ENCODE measurements at regions not wholly inside any gene's neighbourhood (a gene's known extent, or its start where the extent isn't known, plus 50 kb on each side); places are given as distances from the start of the nearest gene placed in this dataset.

DNA sequence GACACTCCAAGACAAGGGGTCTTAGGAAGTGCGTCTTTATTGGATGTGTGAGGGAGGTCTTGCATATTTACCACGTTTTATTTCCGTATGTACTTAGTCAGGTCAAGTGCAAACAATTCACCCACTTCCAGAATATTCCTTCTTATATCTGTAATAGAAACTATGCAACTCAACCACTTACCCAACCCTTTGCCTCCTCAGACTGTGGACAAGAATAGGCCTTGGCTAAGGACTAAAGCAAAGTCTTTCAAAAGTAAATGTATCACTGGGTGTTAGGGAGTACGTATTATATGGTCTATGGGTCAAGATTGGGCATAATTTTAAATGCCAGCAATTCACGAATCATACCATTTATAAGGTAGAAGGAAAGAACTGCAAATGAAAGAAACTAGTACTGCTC, 484.8 kb downstream of the MBD2 start:
- Histone ChIP-seq H3K36me3 (ENCODE audit: control insufficient read depth in 1 of 2, insufficient read depth in 2 of 2, low read depth in 1 of 2, low read length in 2 of 2) (no peaks in the 10 kb centered on the region), H3K79me1 (replicated peaks; ENCODE audit: low read length, poor library complexity, severe bottlenecking) (no peaks in the 10 kb centered on the region), H3K9me3 (ENCODE audit: control insufficient read depth, low read length) (no peaks in the 10 kb centered on the region), H3K4ac (ENCODE audit: low read depth in 1 of 2, low read length in 2 of 2) (no peak overlapping the region), H2BK120ac (ENCODE audit: low read depth, low read length) (no peak overlapping the region), H4K91ac (ENCODE audit: low read length) (no peak overlapping the region), H3K14ac (ENCODE audit: low read length in 2 of 2) (no peak overlapping the region), H3K23ac (ENCODE audit: low read length in 2 of 2) (no peak overlapping the region), H3K18ac (ENCODE audit: low read depth in 1 of 2, low read length in 2 of 2) (no peak overlapping the region), H3K9ac (ENCODE audit: low read length) (no peak overlapping the region), H2BK15ac (ENCODE audit: low read depth, poor library complexity, severe bottlenecking) (no peak overlapping the region), H4K8ac (ENCODE audit: low read length) (no peak overlapping the region), H2BK12ac (ENCODE audit: low read length in 2 of 2) (no peak overlapping the region), H3K27me3 (ENCODE audit: control insufficient read depth in 1 of 2, insufficient read depth in 1 of 2, low read length in 2 of 2) (no peaks in the 10 kb centered on the region), H3K4me1 (ENCODE audit: control insufficient read depth, insufficient read depth, low read depth, low read length) (no peaks in the 10 kb centered on the region), H3K4me3 (ENCODE audit: insufficient read depth in 1 of 2, low read depth in 1 of 2, low read length in 2 of 2) (no peak overlapping the region), H2AK5ac (ENCODE audit: low read length, severe bottlenecking) (no peak overlapping the region), H2BK5ac (ENCODE audit: low read depth, low read length, poor library complexity, severe bottlenecking) (no peak overlapping the region), H2AFZ (ENCODE audit: low read depth, low read length) (no peak overlapping the region), H3K4me2 (ENCODE audit: low read length, poor library complexity, severe bottlenecking) (no peak overlapping the region), H3K27ac (ENCODE audit: low read length, poor library complexity, severe bottlenecking) (no peak overlapping the region)
- no peak for DNase-seq
- 65% methylated on average over 3 of the region's 5 CpGs for WGBS

- Histone ChIP-seq H4K8ac (ENCODE audit: low read length) (no peak overlapping the region), H3K9me3 (ENCODE audit: control insufficient read depth, low read length) (no peaks in the 10 kb centered on the region), H2BK120ac (ENCODE audit: low read depth, low read length) (no peak overlapping the region), H3K27me3 (ENCODE audit: control insufficient read depth in 1 of 2, insufficient read depth in 1 of 2, low read length in 2 of 2) (no peaks in the 10 kb centered on the region), H4K91ac (ENCODE audit: low read length) (no peak overlapping the region), H3K4me2 (ENCODE audit: low read length, poor library complexity, severe bottlenecking) (no peak overlapping the region), H3K14ac (ENCODE audit: low read length in 2 of 2) (no peak overlapping the region), H3K18ac (ENCODE audit: low read depth in 1 of 2, low read length in 2 of 2) (no peak overlapping the region), H3K27ac (ENCODE audit: low read length, poor library complexity, severe bottlenecking) (no peak overlapping the region), H3K9ac (ENCODE audit: low read length) (no peak overlapping the region), H2AFZ (ENCODE audit: low read depth, low read length) (no peak overlapping the region), H3K79me1 (replicated peaks; ENCODE audit: low read length, poor library complexity, severe bottlenecking) (no peaks in the 10 kb centered on the region), H3K4me1 (ENCODE audit: control insufficient read depth, insufficient read depth, low read depth, low read length) (no peaks in the 10 kb centered on the region), H3K4ac (ENCODE audit: low read depth in 1 of 2, low read length in 2 of 2) (no peak overlapping the region), H2BK12ac (ENCODE audit: low read length in 2 of 2) (no peak overlapping the region), H3K36me3 (ENCODE audit: control insufficient read depth in 1 of 2, insufficient read depth in 2 of 2, low read depth in 1 of 2, low read length in 2 of 2) (no peaks in the 10 kb centered on the region), H2BK15ac (ENCODE audit: low read depth, poor library complexity, severe bottlenecking) (no peak overlapping the region), H3K4me3 (ENCODE audit: insufficient read depth in 1 of 2, low read depth in 1 of 2, low read length in 2 of 2) (no peak overlapping the region), H2BK5ac (ENCODE audit: low read depth, low read length, poor library complexity, severe bottlenecking) (no peak overlapping the region), H3K23ac (ENCODE audit: low read length in 2 of 2) (no peak overlapping the region), H2AK5ac (ENCODE audit: low read length, severe bottlenecking) (no peak overlapping the region)
- no CpG with 5 or more reads among the region's 1 CpG for WGBS
- DNase-seq, result no peak
Observed at GRCh38 chr18:53735526-53735925, 488.9 kb downstream of the MBD2 start.

- Histone ChIP-seq H4K8ac (ENCODE audit: low read length) (no peak overlapping the region), H3K4me2 (ENCODE audit: low read length, poor library complexity, severe bottlenecking) (no peak overlapping the region), H3K23ac (ENCODE audit: low read length in 2 of 2) (no peak overlapping the region), H3K79me1 (replicated peaks; ENCODE audit: low read length, poor library complexity, severe bottlenecking) (no peaks in the 10 kb centered on the region), H2BK15ac (ENCODE audit: low read depth, poor library complexity, severe bottlenecking) (no peak overlapping the region), H4K91ac (ENCODE audit: low read length) (no peak overlapping the region), H3K27ac (ENCODE audit: low read length, poor library complexity, severe bottlenecking) (no peak overlapping the region), H2BK120ac (ENCODE audit: low read depth, low read length) (no peak overlapping the region), H3K9me3 (ENCODE audit: control insufficient read depth, low read length) (peaks cover 2% of the 10 kb centered on the region), H3K36me3 (ENCODE audit: control insufficient read depth in 1 of 2, insufficient read depth in 2 of 2, low read depth in 1 of 2, low read length in 2 of 2) (no peaks in the 10 kb centered on the region), H3K4me1 (ENCODE audit: control insufficient read depth, insufficient read depth, low read depth, low read length) (no peaks in the 10 kb centered on the region), H2BK5ac (ENCODE audit: low read depth, low read length, poor library complexity, severe bottlenecking) (no peak overlapping the region), H3K27me3 (ENCODE audit: control insufficient read depth in 1 of 2, insufficient read depth in 1 of 2, low read length in 2 of 2) (no peaks in the 10 kb centered on the region), H3K9ac (ENCODE audit: low read length) (no peak overlapping the region), H3K4ac (ENCODE audit: low read depth in 1 of 2, low read length in 2 of 2) (no peak overlapping the region), H3K4me3 (ENCODE audit: insufficient read depth in 1 of 2, low read depth in 1 of 2, low read length in 2 of 2) (no peak overlapping the region), H2AK5ac (ENCODE audit: low read length, severe bottlenecking) (no peak overlapping the region), H3K14ac (ENCODE audit: low read length in 2 of 2) (no peak overlapping the region), H3K18ac (ENCODE audit: low read depth in 1 of 2, low read length in 2 of 2) (no peak overlapping the region), H2AFZ (ENCODE audit: low read depth, low read length) (no peak overlapping the region), H2BK12ac (ENCODE audit: low read length in 2 of 2) (no peak overlapping the region)
- 20% methylated on average over 1 of the region's 3 CpGs for WGBS
- no peak for DNase-seq
Observed at GRCh38 chr18:53715243-53715853, 509.1 kb downstream of the MBD2 start.

DNA sequence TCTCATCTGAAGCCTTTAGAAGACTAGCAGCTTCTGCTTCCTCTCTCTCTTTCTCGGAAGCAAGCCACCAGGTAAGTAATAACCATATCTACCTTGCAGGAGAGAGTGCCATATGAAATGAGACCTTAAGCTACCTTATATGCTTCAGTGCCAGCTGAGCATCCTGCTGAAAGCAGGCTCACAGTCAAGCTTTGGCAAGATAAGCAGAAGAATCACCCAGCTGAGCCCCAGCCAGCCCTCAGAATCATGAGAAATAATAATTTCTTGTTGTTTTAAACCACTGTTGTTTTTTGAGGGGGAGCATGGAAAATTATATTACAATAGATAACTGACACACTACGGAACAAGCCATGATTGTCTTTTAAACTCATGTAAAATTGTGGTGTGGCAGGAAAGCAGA, 514.4 kb downstream of the MBD2 start:
- H2AK5ac ChIP-seq (ENCODE audit: low read length, severe bottlenecking), result no peak overlapping the region
- peaks cover 13% of the 10 kb centered on the region for H3K9me3 ChIP-seq (ENCODE audit: control insufficient read depth, low read length)
- H4K91ac ChIP-seq (ENCODE audit: low read length), result no peak overlapping the region
- no peak overlapping the region for H2BK120ac ChIP-seq (ENCODE audit: low read depth, low read length)
- no peak overlapping the region for H3K4me3 ChIP-seq (ENCODE audit: insufficient read depth in 1 of 2, low read depth in 1 of 2, low read length in 2 of 2)
- no peak overlapping the region for H3K14ac ChIP-seq (ENCODE audit: low read length in 2 of 2)
- no peaks in the 10 kb centered on the region for H3K4me1 ChIP-seq (ENCODE audit: control insufficient read depth, insufficient read depth, low read depth, low read length)
- no peak overlapping the region for H2AFZ ChIP-seq (ENCODE audit: low read depth, low read length)
- H2BK5ac ChIP-seq (ENCODE audit: low read depth, low read length, poor library complexity, severe bottlenecking), result no peak overlapping the region
- DNase-seq, result no peak
- 78% methylated on average over 2 of the region's 2 CpGs for WGBS
- H3K4ac ChIP-seq (ENCODE audit: low read depth in 1 of 2, low read length in 2 of 2), result no peak overlapping the region
- no peaks in the 10 kb centered on the region for H3K27me3 ChIP-seq (ENCODE audit: control insufficient read depth in 1 of 2, insufficient read depth in 1 of 2, low read length in 2 of 2)
- H3K36me3 ChIP-seq (ENCODE audit: control insufficient read depth in 1 of 2, insufficient read depth in 2 of 2, low read depth in 1 of 2, low read length in 2 of 2), result no peaks in the 10 kb centered on the region
- no peak overlapping the region for H3K23ac ChIP-seq (ENCODE audit: low read length in 2 of 2)
- H3K4me2 ChIP-seq (ENCODE audit: low read length, poor library complexity, severe bottlenecking), result no peak overlapping the region
- H2BK15ac ChIP-seq (ENCODE audit: low read depth, poor library complexity, severe bottlenecking), result no peak overlapping the region
- H4K8ac ChIP-seq (ENCODE audit: low read length), result no peak overlapping the region
- no peak overlapping the region for H3K9ac ChIP-seq (ENCODE audit: low read length)
- H3K27ac ChIP-seq (ENCODE audit: low read length, poor library complexity, severe bottlenecking), result no peak overlapping the region
- H3K79me1 ChIP-seq (replicated peaks; ENCODE audit: low read length, poor library complexity, severe bottlenecking), result no peaks in the 10 kb centered on the region
- no peak overlapping the region for H2BK12ac ChIP-seq (ENCODE audit: low read length in 2 of 2)
- no peak overlapping the region for H3K18ac ChIP-seq (ENCODE audit: low read depth in 1 of 2, low read length in 2 of 2)

All from mesenchymal stem cell (in vitro differentiated cells and primary cell).